GM21786 (cell line): ENCODE measurements at regions not wholly inside any gene's neighbourhood (a gene's known extent, or its start where the extent isn't known, plus 50 kb on each side); places are given as distances from the start of the nearest gene placed in this dataset.

Source experiments
- ATAC-seq: cut with Tn5 transposase; IDR thresholded peaks from one replicate; pipeline ENCODE4 v1.9.1; 2021; ENCODE audit not compliant: unreplicated experiment

DNA sequence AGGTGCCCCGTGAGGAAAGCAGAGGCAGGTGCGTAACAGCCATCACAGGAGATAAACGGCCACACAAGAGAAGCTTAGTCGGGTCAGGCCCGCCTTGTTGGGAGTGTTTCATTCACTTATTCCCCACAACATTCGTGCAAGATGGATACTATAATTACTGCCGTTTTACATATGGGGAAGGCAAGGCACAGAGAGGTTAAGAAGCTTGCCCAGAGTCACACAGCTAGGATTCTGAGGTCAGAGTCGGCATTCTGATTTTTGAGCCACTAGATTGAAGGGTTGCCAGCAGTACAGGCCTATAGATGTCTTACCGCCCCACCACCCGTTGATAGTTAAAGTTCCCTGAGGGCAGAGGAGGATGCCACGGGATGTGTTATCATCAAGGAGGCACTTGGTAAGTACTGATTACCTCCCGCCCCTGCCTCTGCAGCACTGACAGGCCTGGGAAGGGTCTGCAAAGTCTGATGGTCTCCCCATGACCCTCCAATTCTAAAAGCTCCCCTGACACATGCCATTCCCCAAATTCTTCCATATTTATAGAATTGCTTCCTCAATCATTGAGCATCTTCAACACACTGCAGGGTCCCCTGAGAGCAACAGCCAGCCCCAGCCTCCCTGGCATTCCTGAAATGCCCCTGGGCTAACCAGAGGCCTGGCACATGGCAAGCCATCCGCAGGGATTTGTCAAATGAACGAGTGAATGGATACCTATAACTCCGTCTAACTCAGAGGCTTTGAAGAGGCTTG lies 74.7 kb upstream of the CLDN14 start:
- no peak for ATAC-seq

DNA sequence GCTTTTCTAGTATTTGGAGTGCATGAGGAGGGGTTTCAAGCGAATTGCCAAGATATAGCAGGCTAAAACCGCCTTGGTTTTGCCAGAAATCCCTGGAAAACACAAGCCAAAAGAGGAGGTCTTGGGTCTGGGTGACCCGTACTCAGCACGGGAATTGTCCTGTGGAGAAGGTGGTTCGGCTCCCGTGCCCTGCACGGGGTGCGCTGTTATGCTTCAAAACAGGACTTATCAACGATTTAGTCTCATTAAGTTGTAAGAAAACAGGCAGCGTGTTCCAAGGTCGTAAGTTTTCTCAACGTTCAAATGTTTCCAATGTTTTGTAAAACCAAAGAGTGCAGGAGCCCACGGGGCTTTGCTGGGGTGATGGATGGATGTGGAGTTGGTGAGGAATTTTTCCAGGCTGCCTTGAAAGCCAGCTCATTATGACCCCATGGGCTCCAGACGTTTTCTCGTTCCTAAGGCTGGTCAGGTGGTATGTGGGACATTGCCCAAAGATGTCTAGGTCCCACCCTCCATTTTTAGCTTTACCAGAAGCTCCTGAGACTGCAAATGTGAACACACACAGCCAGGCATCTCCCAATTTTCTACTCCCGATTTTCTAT lies 75.4 kb upstream of the CLDN14 start:
- ATAC-seq: no peak

DNA sequence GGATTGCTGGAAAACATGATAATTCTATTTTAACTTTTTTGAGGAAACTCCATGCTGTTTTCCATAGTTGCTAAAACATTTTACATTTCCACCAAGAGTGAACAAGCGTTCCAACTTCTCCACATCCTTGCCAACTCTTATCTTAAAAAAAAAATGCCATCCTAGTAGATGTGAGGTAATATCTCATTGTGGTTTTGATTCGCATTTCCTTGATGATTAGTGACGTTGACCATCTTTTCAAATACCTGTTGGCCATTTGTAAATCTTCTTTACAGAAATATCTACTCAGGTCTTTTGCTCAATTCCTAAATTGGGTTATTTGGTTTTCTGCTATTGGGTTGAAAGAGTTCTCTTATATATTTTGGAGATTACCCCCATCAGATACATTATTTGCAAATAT lies 77.4 kb upstream of the CLDN14 start:
- no peak for ATAC-seq

DNA sequence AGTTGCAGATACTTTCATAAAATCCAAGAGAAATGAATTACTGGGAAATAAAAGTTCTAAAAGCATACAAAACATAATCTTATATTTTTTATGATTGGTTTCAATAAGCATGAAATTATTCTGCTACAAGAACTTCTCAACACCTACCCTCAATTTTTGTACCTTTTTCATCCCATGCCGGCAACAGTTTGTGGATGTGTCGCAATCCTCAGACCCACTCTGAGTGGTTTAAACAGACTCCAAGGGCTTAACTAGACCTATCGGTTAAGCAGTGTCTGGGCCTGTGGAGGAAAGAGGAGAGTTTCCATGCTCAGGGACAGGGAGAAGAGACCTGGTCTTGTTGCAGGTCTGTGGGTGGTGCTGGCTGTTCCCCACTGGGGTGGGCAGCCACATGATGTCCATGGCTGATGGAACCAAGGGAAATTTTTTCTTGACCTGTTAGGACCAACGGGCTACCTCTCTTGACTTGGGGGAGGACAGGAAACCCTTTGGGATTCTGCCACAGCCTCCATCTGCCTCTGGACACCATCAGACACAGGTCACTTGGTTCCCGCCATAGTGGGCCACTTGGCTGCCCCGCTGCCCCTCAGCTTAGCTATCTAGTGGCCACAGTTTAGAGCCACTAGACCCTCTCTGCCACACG lies 81.1 kb upstream of the CLDN14 start:
- ATAC-seq: no peak

DNA sequence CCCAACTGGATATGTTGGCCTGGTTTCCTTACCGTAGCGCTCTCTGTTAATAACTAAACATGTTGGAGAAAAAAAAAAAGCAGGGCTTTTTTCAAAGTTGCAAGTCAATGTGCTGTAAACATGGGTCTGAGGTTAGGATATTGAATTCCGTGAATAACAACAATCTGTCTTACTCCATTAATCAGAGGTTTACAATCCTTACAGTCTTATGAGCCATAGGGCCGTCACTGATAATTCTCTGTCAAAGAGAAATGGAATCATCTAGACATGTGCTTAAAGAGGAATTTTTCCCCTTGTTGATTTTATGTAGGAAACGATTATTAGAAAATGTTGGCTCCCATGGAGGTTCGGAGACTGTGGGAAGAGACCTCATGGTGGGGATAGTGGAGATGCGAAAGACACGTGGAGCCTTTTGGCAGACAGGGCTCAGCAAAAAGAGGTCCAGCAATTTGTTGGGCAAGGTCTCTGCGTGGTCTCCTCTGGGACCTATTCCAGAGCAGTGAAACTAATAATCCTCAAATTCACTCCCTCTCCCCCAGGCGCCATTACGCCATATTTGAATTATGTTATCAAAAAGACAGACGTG lies 83.5 kb upstream of the CLDN14 start:
- no peak for ATAC-seq

DNA sequence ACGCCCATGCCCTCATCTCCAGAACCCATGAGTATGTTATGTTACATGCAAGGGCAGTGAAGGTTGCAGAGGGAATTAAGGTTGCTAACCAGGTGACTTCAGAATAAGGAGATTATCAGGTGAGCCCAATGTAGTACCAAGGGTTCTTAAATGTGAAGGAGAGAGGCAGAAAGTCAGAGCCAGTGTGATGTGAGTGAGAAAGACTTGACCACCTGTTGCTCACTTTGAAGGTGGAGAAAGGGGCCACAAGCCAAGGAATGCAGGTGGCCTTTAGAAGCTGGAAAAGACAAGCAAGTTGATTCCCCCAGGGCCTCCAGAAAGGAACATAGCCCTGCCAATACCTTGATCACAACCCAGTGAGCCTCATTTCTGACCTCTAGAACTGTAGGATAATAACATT lies 84.7 kb upstream of the CLDN14 start:
- no peak for ATAC-seq

DNA sequence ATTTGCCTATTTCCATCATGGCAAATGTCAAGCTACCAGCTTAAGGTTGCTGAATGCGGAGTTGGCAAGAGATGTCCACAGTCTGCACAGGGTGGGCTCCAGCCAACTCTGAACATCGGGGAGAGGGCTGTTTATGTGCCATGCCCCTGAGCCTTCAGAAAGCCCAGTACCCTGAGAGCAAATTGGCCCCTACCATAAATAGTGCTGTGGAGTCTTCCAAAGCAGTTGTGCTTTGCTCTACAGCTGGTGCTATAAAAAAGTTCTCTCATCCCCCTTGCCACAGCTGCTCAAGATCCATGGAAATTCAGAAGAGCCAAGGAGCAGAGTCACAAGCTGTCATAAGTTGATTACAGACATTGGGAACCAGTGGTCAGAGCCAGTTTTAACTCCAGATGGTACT lies 85.6 kb upstream of the CLDN14 start:
- no peak for ATAC-seq

DNA sequence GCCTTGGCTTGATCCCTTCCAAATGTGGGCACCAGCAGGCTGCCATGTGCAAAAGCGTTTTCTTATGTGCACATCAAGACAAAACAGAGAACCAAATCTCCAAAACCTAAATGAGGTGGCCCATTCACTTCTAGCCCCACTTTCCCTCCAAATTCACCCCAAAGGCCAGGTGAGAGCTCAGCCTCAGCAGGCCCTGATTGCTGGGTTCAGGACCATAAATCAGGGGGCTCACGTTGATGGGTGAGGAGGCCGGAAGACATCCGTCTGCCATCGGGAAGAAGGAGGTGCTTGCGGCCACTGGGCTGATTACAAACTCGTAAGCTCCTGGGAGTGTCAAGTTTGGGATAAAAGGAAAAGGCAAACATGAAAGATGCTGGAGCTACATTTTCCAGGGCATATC lies 86.7 kb upstream of the CLDN14 start:
- ATAC-seq: no peak

DNA sequence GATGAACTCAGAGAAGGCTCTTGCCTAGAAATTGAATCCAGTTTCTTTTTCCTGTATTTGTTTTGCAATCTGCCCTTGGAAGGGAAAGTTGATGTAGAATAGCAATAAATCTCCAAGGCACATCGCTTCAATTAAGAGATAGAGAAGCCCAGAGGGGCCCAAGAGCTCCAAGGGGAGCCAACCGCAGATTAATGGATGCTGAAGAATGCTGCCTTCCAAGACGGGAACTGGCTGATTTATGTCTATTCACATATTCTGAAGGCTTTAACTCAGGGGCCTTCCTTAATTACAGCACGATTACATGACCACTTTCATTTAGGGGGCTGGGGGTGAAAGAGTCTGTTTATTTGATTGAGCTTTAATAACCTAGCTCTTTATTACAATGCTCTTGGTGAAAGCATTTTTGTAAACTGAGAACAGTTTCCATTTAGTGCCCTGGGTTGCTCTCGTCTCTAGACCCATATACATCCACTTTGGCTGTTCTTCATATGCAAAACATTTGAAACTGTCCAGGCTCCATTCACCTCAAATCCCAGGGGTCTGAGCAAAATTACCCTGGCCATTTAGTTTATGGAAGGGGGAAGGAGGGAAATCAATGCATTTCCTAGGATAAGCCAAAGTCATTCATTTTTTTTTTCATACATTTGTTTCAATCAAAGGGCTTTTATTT lies 87.4 kb upstream of the CLDN14 start:
- ATAC-seq: no peak

DNA sequence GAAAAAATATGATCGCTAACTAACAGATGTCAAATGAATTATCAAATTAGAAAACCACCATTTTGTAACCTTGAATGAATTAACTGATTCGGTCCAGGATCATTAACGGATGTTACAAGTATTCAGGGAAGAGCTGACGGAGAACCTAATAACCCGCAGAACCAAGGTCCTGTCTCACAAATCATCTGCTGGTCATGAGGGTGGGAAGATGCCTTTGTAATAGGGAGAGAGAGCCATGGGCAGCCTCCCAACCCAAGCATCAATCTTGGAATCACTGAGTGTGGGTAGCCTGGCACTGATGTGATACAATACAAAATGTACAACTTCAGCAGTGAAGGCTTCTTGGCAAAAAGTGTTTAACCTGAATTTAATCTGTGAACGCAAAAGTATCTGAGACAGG lies 89.6 kb upstream of the CLDN14 start:
- ATAC-seq: no peak

DNA sequence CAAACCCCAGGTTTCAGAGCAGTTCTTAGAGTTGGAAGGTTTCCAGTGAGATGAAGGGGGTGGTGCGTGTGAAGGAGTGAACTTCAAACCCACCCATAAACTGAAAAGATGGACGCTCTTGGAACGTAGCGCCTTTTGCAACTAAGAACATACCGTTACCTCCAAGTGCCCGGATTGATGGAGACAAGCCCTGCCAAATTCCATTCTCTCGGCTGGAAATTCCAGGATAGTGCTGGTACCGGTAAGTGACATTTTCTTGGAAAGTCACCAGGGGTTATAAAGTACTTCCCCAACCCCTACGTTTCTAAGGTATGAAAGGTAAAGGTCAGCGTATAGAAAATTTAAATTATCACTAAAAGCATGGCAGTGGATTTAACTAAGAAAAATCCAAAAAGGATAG lies 91.6 kb upstream of the CLDN14 start:
- ATAC-seq: no peak

DNA sequence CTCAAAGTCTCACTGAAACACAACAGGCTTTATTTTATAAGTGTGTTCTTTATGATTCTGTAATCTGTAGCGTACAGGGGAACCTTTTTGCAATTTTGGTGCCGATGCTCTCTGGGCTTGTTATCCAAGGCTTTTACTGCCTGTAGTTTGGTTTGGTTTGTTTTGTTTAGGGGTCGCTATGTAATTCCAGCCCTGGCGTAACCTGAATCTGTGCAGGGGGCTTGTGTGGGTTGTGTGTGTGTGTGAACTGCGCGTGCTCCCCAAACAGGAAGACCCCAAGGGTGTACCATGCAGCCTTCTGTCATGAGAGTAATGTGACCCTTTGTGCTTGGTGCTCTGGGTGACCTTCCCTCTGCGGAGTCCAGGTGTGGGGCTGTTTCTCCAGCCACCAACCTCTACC lies 92.1 kb upstream of the CLDN14 start:
- no peak for ATAC-seq

DNA sequence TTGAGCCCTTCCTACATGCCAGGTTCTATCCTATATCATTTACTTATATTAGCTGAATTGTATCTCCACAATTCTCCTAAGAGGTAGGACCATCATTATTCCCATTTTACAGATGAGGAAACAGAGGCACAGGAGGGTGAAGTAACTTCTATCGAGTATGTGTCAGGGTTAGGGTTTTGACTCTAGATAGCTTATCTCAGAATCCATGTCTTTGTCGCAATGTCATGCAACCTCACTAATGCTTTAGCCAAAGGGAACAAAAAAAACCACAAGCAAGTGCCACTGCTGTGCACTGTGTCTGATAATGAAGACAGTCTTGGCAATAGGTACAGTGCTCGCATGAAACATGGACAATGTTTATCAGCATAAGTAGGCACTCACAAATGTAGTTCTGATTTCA lies 95.4 kb upstream of the CLDN14 start:
- no peak for ATAC-seq

DNA sequence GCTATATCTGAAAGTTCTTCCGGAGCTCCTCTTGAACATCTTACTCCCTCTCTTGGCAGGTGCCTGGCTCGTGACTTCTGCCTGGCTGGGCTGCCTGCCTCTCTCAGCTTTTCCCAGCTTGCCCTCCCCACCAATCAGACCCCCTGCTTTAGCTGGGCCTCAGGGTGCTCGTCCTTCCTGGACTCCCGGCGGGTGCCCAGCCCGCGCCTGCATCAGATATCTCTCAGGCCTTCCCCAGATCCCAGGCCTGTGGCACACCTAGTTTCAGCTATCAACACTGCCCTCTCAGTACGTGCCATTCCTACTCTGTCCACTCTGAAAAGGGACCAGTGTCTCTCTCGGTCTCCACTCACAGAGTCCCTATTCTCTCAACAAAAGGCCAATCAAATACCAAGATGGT lies 96.5 kb upstream of the CLDN14 start:
- no peak for ATAC-seq

DNA sequence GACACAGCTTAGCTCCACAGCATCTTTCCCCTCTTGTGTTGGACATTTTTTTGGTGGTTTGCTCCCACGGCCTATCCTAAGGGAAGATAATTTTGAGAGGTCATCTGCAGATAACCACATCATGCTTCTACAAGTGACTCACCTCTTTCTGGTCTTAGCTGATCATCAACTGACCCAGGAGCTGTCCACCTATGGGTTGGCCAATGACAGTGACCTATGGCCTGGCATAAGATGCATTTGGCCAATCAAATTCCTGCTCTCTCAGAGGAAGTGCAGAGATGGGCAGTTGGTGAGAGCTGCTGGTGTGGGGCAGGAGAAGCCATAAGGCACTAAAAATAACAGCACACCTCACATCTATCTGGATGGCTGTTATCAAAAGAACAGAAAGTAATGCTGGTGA lies 100.0 kb upstream of the CLDN14 start:
- ATAC-seq: no peak

DNA sequence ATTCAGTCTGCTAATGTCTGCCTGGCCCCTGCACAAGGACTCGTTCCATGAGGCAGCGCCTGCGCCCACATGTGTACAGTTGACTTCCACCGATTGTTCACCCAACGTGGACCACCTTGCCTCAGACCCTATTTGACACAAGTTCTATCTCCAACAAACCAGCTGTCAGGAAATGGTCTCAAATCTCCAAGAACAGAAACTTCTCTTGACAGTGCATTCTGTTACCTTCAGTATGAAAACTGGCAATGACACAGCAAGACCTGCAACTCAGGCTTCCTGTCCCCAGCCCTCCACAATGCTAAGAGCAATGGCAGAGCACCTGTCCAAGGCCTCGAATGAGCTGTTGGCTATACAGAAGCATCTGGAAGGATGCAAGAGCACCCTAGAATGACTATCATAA lies 102.3 kb upstream of the CLDN14 start:
- ATAC-seq: no peak

DNA sequence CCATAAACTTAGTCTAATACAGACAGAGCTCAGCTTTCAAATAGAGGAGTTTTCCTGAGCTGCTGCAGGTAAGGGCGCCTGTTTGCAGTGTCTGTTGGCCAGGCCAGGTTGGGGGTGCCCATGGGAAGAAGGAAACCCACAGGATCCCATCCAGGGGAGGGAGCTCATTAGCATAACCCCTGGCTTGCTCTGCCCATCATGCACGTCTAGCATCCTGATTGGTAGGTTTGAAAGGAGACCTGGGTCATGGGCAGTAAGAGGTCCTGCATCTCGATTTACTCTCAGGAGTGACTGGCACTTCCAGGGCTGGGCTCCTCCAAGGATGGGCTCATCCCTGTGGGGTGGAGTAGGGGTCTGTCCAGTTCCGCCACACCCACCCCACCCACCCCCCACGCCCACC lies 103.7 kb upstream of the CLDN14 start:
- ATAC-seq: no peak

DNA sequence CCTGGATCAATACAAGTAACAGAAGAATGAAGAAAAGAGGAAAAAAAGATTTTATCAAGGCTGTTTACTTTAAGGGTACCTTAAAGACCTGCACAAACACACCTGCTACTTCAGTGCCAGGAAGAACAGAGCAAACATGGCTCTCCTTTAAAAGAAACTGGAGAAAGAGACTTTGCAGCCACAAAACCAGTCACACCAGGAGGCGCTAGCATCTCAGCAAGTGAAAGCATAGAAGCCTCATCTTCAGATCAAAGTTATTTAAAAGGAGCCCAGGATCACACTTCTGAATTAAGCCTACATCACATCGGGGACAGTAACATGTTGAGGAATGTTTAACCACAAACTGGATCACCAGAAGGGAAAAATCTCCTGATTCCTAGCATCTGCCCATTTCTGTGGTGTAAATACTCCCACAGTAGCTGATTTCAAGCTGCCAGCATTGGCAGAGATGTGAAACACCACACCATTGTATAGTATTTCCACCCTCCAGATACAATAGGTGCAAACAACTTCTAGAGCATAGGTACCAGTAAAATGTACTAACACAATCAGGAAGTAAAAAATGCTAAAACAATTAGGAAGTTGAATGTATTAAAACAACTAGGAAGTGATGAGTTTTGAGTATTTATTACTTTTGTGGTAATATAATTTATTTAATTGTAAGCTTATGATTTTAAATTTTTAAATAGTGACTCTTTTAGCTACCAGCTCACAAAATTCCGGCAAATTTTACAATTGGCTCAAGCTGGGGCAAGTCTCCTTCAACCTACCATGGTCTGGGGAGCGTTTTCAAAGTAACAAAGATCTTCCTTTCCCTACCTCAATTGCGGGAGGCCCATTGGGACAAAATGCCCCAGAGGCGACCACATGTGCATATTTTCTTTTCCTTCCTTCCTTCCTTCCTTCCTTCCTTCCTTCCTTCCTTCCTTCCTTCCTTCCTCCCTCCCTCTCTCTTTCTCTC lies 105.3 kb upstream of the CLDN14 start:
- ATAC-seq: no peak

DNA sequence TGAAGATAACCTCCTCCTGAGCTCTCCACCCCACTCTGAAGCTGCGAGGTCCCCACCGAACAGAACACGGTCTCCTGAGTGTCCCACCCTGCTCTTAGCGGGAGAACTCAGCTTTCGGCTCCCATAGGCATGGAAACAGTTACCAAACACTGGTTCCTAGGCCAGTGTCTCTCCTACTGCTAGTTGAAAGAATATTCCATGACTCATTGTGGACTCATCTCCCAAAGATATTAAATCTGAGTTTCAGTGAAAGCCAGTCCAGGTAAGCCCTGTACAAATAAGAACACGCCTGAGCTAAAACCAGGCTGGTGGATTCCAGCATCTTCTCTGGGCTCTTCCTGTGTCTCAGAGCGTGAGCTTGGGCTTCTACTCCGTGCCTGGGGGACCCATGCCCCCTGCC lies 107.5 kb upstream of the CLDN14 start:
- ATAC-seq: no peak

DNA sequence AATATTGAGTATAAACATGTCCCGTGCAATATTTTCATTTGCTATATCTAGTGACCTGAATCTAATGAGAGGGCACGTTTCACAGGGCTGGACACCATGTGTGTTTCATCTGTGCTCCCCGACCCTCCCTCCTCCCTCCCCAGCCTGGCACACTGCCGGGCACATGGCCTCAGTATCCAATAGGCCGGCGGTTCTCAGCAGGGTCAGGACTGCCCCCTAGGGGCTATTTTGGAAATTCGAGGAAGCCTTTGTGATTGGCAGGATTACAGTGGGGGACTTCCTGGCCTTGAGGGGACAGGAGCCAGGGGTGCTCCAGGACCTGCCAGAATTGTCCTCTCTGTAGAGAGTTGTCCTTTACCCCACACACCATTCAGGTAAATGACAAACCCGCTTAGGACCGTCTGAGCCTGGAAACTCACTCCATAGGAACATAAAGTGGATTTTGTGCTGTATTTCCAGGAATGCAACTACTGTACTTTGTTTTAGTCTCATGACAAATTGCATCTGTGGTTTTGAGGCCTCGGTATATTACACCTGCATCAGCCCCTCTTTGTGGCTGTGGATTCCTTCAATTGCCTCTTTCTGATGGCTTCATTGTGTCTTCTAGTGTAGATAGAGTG lies 109.5 kb upstream of the SIM2 start:
- ATAC-seq: no peak
